ENCODE measurements at regions not wholly inside any gene's neighbourhood (a gene's known extent, or its start where the extent isn't known, plus 50 kb on each side); places are given as distances from the start of the nearest gene placed in this dataset.
"Not testable (repeated sequence)": the region's sequence is repeated elsewhere in the genome, so short reads cannot be mapped to it uniquely, and the experiment has no call there.

- DNase-seq (ENCODE audit: insufficient read length, low spot score) (no peak), FAIRE-seq (no peak)
- no peak for TF ChIP-seq POLR2A (IDR thresholded peaks at IDR 0.05; ENCODE audit: low read depth, low read length)
Observed at GRCh38 chr14:41549821-41550607, 56.7 kb upstream of the LRFN5 start.

- no peak for DNase-seq (ENCODE audit: insufficient read length, low spot score)
- FAIRE-seq: no peak
- TF ChIP-seq POLR2A (IDR thresholded peaks at IDR 0.05; ENCODE audit: low read depth, low read length): no peak
Observed at GRCh38 chr14:41549282-41549681, 57.4 kb upstream of the LRFN5 start.

GRCh38 chr14:41548666-41549065, 58.0 kb upstream of the LRFN5 start:
- no peak for DNase-seq (ENCODE audit: insufficient read length, low spot score)
- no peak for TF ChIP-seq POLR2A (IDR thresholded peaks at IDR 0.05; ENCODE audit: low read depth, low read length)
- FAIRE-seq: no peak

GRCh38 chr14:41541333-41541732, 65.3 kb upstream of the LRFN5 start:
- FAIRE-seq (no peak), DNase-seq (ENCODE audit: insufficient read length, low spot score) (no peak)

GRCh38 chr14:41532255-41532654, 74.4 kb upstream of the LRFN5 start:
- FAIRE-seq (no peak), DNase-seq (ENCODE audit: insufficient read length, low spot score) (no peak)

More at GRCh38 chr14:41541333-41541732, 65.3 kb upstream of the LRFN5 start:
- TF ChIP-seq POLR2A (IDR thresholded peaks at IDR 0.05; ENCODE audit: low read depth, low read length): no peak

GRCh38 chr14:41521891-41522290, 84.8 kb upstream of the LRFN5 start:
- FAIRE-seq (no peak), DNase-seq (ENCODE audit: insufficient read length, low spot score) (no peak)
- no peak for TF ChIP-seq POLR2A (IDR thresholded peaks at IDR 0.05; ENCODE audit: low read depth, low read length)

More at GRCh38 chr14:41532255-41532654, 74.4 kb upstream of the LRFN5 start:
- no peak for TF ChIP-seq POLR2A (IDR thresholded peaks at IDR 0.05; ENCODE audit: low read depth, low read length)

- not testable (repeated sequence) for FAIRE-seq
Observed at GRCh38 chr14:41518030-41518429, 88.6 kb upstream of the LRFN5 start.

GRCh38 chr14:41506552-41506951, 100.1 kb upstream of the LRFN5 start:
- FAIRE-seq: no peak
- TF ChIP-seq POLR2A (IDR thresholded peaks at IDR 0.05; ENCODE audit: low read depth, low read length): no peak
- no peak for DNase-seq (ENCODE audit: insufficient read length, low spot score)

More at GRCh38 chr14:41518030-41518429, 88.6 kb upstream of the LRFN5 start:
- DNase-seq (ENCODE audit: insufficient read length, low spot score): not testable (repeated sequence)

GRCh38 chr14:41505491-41505890, 101.2 kb upstream of the LRFN5 start:
- FAIRE-seq (no peak), DNase-seq (ENCODE audit: insufficient read length, low spot score) (no peak)
- TF ChIP-seq POLR2A (IDR thresholded peaks at IDR 0.05; ENCODE audit: low read depth, low read length): no peak

GRCh38 chr14:41498959-41499358, 107.7 kb upstream of the LRFN5 start:
- DNase-seq (ENCODE audit: insufficient read length, low spot score) (no peak), FAIRE-seq (no peak)

GRCh38 chr14:41490323-41490722, 116.4 kb upstream of the LRFN5 start:
- FAIRE-seq: no peak
- DNase-seq (ENCODE audit: insufficient read length, low spot score): no peak
- no peak for TF ChIP-seq POLR2A (IDR thresholded peaks at IDR 0.05; ENCODE audit: low read depth, low read length)

More at GRCh38 chr14:41498959-41499358, 107.7 kb upstream of the LRFN5 start:
- no peak for TF ChIP-seq POLR2A (IDR thresholded peaks at IDR 0.05; ENCODE audit: low read depth, low read length)

- FAIRE-seq (no peak), DNase-seq (ENCODE audit: insufficient read length, low spot score) (no peak)
- no peak for TF ChIP-seq POLR2A (IDR thresholded peaks at IDR 0.05; ENCODE audit: low read depth, low read length)
Observed at GRCh38 chr14:41489315-41489972, 117.2 kb upstream of the LRFN5 start.

- no peak for DNase-seq (ENCODE audit: insufficient read length, low spot score)
- no peak for FAIRE-seq
- TF ChIP-seq POLR2A (IDR thresholded peaks at IDR 0.05; ENCODE audit: low read depth, low read length): no peak
Observed at GRCh38 chr14:41488401-41488800, 118.3 kb upstream of the LRFN5 start.

GRCh38 chr14:41482861-41483260, 123.8 kb upstream of the LRFN5 start:
- no peak for FAIRE-seq
- no peak for DNase-seq (ENCODE audit: insufficient read length, low spot score)
- TF ChIP-seq POLR2A (IDR thresholded peaks at IDR 0.05; ENCODE audit: low read depth, low read length): no peak

- no peak for TF ChIP-seq POLR2A (IDR thresholded peaks at IDR 0.05; ENCODE audit: low read depth, low read length)
- no peak for FAIRE-seq
- no peak for DNase-seq (ENCODE audit: insufficient read length, low spot score)
Observed at GRCh38 chr14:41476526-41476925, 130.2 kb upstream of the LRFN5 start.
